ENCODE measurements at regions not wholly inside any gene's neighbourhood (a gene's known extent, or its start where the extent isn't known, plus 50 kb on each side); places are given as distances from the start of the nearest gene placed in this dataset.

DNA sequence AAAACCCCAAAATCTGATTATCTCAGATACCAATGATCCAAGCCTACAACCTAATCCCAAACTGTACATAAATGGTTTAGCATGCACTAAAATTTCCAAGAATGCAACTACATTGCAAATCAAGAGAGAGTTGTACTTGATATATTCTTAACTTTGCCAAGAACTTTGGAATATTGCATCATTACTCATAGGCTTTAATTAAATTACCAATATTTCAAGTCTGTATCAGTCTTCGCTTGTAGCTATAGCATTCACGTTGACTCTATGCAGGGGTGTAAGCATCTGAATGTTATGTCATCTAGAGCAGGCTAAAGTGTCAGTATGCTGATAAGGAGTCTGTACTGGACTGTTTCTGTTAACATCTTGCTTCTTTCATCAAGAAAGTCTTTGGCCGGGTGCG is 56.3 kb downstream of the FOXI3 start:
- H3K4me3 Mint-ChIP-seq, result no peak overlapping the region
- DNase-seq (ENCODE audit: low spot score) (no peak), ATAC-seq (no peak)
- H3K36me3 Mint-ChIP-seq, result no peaks in the 10 kb centered on the region
- peaks cover 10% of the 10 kb centered on the region for H3K4me1 Mint-ChIP-seq
- POLR2A ChIA-PET, result no interaction called here
- TF ChIP-seq, protein P1, sequence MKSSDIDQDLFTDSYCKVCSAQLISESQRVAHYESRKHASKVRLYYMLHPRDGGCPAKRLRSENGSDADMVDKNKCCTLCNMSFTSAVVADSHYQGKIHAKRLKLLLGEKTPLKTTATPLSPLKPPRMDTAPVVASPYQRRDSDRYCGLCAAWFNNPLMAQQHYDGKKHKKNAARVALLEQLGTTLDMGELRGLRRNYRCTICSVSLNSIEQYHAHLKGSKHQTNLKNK (CRISPR knock-in tag; IDR thresholded peaks at IDR 0.05), result no peak
- TF ChIP-seq, protein P2, sequence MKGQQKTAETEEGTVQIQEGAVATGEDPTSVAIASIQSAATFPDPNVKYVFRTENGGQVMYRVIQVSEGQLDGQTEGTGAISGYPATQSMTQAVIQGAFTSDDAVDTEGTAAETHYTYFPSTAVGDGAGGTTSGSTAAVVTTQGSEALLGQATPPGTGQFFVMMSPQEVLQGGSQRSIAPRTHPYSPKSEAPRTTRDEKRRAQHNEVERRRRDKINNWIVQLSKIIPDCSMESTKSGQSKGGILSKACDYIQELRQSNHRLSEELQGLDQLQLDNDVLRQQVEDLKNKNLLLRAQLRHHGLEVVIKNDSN (CRISPR knock-in tag; IDR thresholded peaks at IDR 0.05), result no peak
- TF ChIP-seq, protein P3, sequence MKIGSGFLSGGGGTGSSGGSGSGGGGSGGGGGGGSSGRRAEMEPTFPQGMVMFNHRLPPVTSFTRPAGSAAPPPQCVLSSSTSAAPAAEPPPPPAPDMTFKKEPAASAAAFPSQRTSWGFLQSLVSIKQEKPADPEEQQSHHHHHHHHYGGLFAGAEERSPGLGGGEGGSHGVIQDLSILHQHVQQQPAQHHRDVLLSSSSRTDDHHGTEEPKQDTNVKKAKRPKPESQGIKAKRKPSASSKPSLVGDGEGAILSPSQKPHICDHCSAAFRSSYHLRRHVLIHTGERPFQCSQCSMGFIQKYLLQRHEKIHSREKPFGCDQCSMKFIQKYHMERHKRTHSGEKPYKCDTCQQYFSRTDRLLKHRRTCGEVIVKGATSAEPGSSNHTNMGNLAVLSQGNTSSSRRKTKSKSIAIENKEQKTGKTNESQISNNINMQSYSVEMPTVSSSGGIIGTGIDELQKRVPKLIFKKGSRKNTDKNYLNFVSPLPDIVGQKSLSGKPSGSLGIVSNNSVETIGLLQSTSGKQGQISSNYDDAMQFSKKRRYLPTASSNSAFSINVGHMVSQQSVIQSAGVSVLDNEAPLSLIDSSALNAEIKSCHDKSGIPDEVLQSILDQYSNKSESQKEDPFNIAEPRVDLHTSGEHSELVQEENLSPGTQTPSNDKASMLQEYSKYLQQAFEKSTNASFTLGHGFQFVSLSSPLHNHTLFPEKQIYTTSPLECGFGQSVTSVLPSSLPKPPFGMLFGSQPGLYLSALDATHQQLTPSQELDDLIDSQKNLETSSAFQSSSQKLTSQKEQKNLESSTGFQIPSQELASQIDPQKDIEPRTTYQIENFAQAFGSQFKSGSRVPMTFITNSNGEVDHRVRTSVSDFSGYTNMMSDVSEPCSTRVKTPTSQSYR (CRISPR knock-in tag; IDR thresholded peaks at IDR 0.05), result no peak
- TF ChIP-seq SMAD4 (CRISPR knock-in tag; IDR thresholded peaks at IDR 0.05) (no peak), FOXJ3 (CRISPR knock-in tag; IDR thresholded peaks at IDR 0.05; ENCODE audit: borderline replicate concordance) (no peak)
- no peaks in the 10 kb centered on the region for H3K9me3 Mint-ChIP-seq
- no peak overlapping the region for H3K27ac Mint-ChIP-seq
- no peaks in the 10 kb centered on the region for H3K27me3 Mint-ChIP-seq (ENCODE audit: low read depth)
- CTCF ChIA-PET, result no interaction called here

DNA sequence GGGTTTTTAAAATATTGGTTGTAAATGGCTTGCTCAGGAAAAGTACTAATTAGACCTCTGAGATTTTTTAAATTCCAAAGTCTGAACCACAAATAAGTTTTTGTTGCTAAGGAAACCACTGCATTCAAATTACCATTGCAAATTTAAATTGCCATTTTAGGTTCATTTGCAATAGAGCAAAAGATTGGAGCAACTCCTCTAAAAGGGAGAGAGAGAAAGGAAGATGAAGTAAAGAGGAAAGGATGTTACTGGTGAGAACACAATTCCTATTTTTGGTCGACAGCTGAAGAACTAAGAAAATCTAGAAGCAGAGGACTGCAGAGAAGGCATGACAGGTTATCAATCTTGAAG is 74.9 kb downstream of the FOXI3 start:
- Mint-ChIP-seq H3K27me3 (ENCODE audit: low read depth) (no peaks in the 10 kb centered on the region; the same call in 1 of the 2 replicates), H3K27ac (no peak overlapping the region), H3K4me1 (peaks cover 13% of the 10 kb centered on the region), H3K4me3 (no peak overlapping the region), H3K9me3 (peaks cover 7% of the 10 kb centered on the region), H3K36me3 (peaks cover 3% of the 10 kb centered on the region; the same call in 1 of the 2 replicates)
- DNase-seq (ENCODE audit: low spot score) (no peak), ATAC-seq (no peak)
- TF ChIP-seq, protein P4, sequence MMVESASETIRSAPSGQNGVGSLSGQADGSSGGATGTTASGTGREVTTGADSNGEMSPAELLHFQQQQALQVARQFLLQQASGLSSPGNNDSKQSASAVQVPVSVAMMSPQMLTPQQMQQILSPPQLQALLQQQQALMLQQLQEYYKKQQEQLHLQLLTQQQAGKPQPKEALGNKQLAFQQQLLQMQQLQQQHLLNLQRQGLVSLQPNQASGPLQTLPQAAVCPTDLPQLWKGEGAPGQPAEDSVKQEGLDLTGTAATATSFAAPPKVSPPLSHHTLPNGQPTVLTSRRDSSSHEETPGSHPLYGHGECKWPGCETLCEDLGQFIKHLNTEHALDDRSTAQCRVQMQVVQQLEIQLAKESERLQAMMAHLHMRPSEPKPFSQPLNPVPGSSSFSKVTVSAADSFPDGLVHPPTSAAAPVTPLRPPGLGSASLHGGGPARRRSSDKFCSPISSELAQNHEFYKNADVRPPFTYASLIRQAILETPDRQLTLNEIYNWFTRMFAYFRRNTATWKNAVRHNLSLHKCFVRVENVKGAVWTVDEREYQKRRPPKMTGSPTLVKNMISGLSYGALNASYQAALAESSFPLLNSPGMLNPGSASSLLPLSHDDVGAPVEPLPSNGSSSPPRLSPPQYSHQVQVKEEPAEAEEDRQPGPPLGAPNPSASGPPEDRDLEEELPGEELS (CRISPR knock-in tag; IDR thresholded peaks at IDR 0.05), result no peak
- TF ChIP-seq ZNF232 (CRISPR knock-in tag; IDR thresholded peaks at IDR 0.05) (no peak), ZNF138 (CRISPR knock-in tag; conservative IDR thresholded peaks at IDR 0.05) (no peak), GTF2I (CRISPR knock-in tag; conservative IDR thresholded peaks at IDR 0.05) (no peak), TEAD1 (CRISPR knock-in tag; IDR thresholded peaks at IDR 0.05) (no peak), SMAD4 (CRISPR knock-in tag; IDR thresholded peaks at IDR 0.05) (no peak)
- TF ChIP-seq, protein P5, sequence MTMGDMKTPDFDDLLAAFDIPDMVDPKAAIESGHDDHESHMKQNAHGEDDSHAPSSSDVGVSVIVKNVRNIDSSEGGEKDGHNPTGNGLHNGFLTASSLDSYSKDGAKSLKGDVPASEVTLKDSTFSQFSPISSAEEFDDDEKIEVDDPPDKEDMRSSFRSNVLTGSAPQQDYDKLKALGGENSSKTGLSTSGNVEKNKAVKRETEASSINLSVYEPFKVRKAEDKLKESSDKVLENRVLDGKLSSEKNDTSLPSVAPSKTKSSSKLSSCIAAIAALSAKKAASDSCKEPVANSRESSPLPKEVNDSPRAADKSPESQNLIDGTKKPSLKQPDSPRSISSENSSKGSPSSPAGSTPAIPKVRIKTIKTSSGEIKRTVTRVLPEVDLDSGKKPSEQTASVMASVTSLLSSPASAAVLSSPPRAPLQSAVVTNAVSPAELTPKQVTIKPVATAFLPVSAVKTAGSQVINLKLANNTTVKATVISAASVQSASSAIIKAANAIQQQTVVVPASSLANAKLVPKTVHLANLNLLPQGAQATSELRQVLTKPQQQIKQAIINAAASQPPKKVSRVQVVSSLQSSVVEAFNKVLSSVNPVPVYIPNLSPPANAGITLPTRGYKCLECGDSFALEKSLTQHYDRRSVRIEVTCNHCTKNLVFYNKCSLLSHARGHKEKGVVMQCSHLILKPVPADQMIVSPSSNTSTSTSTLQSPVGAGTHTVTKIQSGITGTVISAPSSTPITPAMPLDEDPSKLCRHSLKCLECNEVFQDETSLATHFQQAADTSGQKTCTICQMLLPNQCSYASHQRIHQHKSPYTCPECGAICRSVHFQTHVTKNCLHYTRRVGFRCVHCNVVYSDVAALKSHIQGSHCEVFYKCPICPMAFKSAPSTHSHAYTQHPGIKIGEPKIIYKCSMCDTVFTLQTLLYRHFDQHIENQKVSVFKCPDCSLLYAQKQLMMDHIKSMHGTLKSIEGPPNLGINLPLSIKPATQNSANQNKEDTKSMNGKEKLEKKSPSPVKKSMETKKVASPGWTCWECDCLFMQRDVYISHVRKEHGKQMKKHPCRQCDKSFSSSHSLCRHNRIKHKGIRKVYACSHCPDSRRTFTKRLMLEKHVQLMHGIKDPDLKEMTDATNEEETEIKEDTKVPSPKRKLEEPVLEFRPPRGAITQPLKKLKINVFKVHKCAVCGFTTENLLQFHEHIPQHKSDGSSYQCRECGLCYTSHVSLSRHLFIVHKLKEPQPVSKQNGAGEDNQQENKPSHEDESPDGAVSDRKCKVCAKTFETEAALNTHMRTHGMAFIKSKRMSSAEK (CRISPR knock-in tag; IDR thresholded peaks at IDR 0.05; ENCODE audit: borderline replicate concordance), result no peak
- TF ChIP-seq, protein P6, sequence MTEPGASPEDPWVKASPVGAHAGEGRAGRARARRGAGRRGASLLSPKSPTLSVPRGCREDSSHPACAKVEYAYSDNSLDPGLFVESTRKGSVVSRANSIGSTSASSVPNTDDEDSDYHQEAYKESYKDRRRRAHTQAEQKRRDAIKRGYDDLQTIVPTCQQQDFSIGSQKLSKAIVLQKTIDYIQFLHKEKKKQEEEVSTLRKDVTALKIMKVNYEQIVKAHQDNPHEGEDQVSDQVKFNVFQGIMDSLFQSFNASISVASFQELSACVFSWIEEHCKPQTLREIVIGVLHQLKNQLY (CRISPR knock-in tag; IDR thresholded peaks at IDR 0.05), result no peak
- TF ChIP-seq, protein P7, sequence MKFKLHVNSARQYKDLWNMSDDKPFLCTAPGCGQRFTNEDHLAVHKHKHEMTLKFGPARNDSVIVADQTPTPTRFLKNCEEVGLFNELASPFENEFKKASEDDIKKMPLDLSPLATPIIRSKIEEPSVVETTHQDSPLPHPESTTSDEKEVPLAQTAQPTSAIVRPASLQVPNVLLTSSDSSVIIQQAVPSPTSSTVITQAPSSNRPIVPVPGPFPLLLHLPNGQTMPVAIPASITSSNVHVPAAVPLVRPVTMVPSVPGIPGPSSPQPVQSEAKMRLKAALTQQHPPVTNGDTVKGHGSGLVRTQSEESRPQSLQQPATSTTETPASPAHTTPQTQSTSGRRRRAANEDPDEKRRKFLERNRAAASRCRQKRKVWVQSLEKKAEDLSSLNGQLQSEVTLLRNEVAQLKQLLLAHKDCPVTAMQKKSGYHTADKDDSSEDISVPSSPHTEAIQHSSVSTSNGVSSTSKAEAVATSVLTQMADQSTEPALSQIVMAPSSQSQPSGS (CRISPR knock-in tag; IDR thresholded peaks at IDR 0.05; ENCODE audit: borderline replicate concordance, low read depth), result no peak
- ChIA-PET CTCF (interaction anchor here (1.1 kb wide), 1 partner anchor 70 kb away, joined by 3 read pairs; no protein-coding TSS in a partner anchor), POLR2A (no interaction called here)
